Stimulated activated CD8-positive, alpha-beta memory T cell treated with anti-CD3 and anti-CD28 coated beads, Interleukin-12 subunit alpha, Interleukin-12 subunit beta, amount 100 ng/mL, for 24 hours (primary cell): ENCODE measurements at regions not wholly inside any gene's neighbourhood (a gene's known extent, or its start where the extent isn't known, plus 50 kb on each side); places are given as distances from the start of the nearest gene placed in this dataset.
"Not testable (repeated sequence)": the region's sequence is repeated elsewhere in the genome, so short reads cannot be mapped to it uniquely, and the experiment has no call there.

Source experiments
- DNase-seq: peaks from one replicate; pipeline ENCODE4 v3.0.0-alpha.2; 2020; ENCODE audit errors: extremely low read depth

GRCh38 chr22:22776121-22776520 is 111.5 kb upstream of the IGLL5 start:
- no peak for DNase-seq

DNA sequence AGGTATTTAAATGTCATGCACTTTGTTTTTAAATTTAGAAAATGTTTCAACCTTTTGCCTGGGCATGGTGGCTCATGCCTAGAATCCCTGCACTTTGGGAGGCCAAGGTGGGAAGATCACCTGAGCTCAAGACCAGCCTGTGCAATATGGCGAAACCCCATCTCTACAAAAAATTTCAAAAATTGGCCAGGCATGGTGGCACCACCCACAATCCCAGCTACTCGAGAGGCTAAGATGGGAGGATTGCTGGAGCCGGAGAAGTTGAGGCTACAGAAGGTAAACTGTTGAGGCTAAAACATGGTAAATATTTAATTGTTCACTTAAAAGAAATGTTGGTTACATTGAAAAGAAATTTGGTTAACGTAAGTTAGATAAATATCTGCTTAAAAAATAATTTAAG is 108.4 kb upstream of the IGLL5 start:
- no peak for DNase-seq

DNA sequence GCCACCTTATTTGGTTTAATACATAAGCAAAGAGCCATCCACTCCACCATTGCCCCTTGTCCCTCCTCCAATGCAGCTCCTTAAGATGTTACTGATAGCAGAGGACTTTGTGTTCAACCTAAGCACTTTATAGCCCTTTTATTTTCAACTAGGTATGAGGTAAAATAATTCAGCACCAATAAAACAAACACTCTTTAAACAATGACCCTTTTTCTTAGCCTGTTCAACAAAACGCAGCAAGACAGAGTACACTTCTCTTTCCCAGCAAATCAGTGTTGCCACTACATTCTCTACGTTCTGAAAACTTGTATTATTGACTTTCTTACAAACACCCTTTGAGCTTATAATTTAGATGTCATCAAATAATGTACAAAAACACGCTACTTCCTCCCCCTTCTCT is 104.0 kb upstream of the IGLL5 start:
- DNase-seq, result no peak

DNA sequence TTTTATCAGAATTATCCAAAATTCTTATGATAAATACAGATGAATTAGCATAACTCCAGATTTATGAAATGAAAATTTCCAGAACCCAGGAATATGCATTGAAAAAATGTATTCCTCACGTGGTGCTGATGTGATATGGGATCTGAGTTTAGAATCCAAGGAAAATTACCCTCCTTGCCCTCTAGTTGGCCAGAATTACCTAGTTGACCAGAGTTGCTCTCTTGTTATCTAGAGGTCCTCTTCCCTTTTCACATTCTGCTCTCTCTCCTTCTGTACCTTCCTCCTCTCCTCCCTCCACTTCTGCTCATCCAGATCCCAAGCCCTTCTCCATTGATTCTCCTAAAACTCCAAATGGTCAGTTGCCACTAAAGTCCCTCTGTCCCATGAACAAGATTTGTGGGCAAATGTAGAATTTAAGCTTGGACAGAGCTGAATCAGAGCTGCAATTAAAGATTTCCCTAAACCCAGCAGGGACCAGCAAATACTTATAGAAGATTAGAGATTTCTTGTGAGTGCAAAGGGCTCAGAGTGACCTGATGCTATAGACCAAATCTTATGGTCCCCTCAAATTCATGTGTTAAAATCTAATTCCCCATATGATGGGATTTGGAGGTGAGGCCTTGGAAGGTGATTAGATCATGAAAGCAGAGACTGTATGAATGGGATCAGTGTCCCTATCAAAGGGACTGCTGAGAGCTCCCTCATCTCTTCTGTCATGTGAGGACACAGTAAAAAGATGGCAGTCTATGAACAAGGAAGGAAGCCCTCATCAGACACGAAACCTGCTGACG is 103.2 kb upstream of the IGLL5 start:
- no peak for DNase-seq

DNA sequence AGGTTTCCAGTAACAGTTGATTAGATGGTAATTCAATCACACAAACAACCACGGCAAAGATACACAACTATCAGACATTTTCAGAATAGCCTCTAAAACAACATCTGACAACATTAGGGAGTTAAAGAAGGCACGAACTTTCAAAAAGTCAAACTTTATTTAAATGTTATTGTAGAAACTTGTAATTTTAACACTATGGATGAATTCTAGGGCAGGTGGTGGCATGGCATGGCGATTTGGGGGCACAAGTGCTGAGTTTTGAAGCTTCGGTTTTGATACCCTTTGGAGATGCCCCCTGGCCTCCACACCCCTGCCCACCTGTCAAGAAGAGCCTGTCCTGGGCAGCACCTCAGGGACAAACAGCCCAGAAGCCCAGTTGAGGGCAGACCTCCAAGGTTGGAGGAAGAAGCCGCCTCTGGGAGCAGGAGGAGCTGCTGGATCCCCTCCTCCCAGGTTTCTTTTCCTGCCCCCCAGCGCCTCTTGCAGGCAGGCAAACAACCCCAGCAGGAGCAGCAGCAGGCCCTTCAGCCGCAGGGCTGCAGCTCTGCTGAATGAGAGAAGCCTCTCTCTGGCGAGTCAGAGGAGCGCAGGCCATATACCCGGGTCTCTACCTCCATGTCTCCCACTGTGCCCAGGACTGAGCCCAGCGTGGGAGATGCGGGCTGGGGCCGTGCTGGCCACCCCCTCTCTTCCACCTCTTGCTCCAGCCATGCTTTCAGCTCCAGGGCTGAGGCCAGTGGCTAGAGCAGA is 102.1 kb upstream of the IGLL5 start:
- DNase-seq, result no peak

GRCh38 chr22:22786301-22787115 is 101.1 kb upstream of the IGLL5 start:
- DNase-seq, result no peak

GRCh38 chr22:22787151-22787550 is 100.5 kb upstream of the IGLL5 start:
- no peak for DNase-seq

DNA sequence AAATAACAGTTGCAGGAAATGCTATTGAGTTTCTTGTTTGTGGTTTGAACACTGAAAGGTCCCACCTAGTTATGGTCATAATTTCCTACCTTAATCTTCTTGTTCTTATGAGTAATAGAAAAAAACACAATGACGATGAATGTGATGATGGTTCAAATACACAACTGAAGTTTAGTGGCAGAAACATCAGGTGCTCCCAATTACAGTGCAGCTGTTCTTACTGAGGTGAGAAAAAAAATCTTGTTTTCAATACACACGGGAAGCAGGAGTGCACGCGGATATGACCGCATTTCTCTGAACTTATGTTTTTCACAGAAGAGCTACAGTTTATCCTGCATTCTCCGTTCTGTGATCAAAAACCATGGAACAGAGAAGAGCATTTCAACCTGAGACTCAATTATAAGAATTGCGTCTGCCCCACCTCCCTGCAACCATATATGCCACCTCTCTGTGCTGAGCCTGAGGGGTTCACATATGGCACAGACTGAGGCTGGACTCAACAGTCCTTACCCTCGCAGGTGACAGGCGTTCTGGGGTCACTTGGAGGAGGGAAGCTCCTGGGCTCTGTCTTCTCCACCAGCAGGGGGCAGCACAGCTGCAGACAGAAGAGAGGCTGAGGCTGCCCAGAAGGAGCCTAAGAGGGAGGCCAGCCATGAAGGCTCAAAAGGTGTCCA is 99.7 kb upstream of the IGLL5 start:
- peak; percentile 26 for DNase-seq

GRCh38 chr22:22788460-22789037 is 99.1 kb upstream of the IGLL5 start:
- no peak for DNase-seq

GRCh38 chr22:22789233-22789921 is 98.2 kb upstream of the IGLL5 start:
- no peak for DNase-seq

DNA sequence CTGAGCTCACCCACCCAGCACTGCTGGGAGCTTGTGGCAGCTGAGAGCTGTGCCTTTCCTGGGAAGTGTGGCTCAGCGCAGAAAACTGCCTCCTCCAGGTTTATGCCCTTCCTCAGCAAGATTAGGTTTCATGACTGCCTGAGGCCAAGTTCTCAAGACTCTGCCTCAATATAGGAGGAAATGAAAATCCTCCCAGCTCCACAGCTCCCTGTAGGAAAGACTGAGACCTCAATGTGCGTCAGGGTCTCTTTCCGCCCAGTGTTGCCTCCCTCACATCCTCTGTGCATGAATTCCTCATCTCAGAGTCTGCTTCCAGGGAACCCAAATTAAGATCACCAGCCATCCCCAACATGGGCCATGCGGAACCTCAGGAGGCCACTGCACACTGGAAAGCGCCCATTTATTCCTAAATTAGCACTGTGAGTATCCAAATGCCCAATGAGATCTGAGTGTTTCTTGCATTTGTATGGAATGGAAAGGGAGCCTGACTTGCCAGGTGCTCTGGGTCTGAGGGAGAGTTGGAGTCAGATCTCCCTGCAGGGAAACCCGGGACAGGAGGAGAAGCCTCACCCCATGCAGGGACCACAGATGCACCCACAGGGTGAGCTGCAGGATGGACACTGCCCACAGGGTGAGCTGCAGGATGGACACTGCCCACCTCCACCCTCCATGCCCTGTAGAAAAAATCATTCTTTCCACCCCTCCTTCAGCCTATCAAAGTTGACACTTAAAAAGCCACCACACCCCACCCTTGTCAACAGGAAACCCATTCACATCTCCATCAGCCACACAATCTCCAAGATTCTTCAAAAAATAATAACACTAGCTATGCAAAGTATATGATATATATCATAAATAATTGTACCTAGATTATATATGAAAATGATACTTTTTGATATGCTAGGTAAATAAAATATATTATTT is 97.4 kb upstream of the IGLL5 start:
- no peak for DNase-seq

GRCh38 chr22:22791438-22792181 is 96.0 kb upstream of the IGLL5 start:
- DNase-seq, result no peak

GRCh38 chr22:22792205-22792786 is 95.3 kb upstream of the IGLL5 start:
- not testable (repeated sequence) for DNase-seq

DNA sequence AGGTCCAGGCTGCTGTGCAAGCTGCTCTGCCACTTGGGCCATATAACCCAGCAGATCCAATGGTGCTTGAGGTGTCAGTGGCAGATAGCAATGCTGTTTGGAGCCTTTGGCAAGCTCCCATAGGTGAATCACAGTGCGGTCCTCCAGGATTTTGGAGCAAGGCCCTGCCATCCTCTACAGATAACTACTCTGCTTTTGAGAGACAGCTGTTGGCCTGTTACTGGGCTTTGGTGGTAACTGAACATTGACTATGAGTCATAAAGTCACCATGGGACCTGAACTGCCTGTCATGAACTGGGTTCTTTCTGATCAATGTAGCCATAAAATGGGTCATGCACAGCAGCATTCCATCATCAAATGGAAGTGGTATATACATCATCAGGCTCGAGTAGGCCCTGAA is 92.0 kb upstream of the IGLL5 start:
- DNase-seq, result not testable (repeated sequence)

- DNase-seq, result no peak
Observed at GRCh38 chr22:22796724-22797123, 90.9 kb upstream of the IGLL5 start.

DNA sequence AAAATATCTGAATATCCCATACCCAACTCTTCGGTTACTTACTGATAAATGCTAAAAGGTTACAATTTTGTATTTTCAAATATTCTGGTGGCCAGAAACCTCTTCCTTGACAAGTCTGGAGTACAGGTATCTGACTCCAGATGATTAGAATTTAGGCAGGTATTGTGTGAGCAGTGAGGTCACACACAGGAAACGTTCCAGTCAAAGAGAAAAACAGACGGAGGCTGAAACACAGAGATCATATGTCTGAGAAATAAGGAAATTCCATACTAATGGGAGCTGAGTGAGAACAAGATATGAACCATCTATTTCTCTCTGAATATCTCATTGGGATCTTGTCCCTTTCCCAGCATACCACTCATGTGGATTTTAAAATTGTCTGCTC is 89.4 kb upstream of the IGLL5 start:
- no peak for DNase-seq

GRCh38 chr22:22798716-22799115 is 88.9 kb upstream of the IGLL5 start:
- DNase-seq, result no peak

DNA sequence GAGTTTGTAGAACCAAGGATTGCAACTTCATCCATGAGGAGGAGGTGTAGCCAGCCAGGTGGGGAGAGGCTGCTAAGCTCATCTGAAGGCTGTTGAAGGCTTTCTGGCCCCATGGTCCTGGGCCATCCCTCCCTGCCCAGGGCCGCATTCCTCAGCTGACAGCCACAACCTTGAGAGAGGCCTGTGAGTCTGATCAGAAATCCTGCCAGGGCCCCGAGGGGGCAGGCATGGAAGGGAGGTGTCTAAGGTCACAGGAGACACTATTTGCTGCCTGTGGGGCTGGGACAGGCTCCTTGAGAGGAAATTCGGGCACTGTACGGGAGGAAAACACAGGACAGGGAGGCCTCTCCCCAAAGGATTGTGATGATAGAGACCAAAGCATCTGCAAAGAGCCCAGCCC is 88.1 kb upstream of the IGLL5 start:
- no peak for DNase-seq

DNA sequence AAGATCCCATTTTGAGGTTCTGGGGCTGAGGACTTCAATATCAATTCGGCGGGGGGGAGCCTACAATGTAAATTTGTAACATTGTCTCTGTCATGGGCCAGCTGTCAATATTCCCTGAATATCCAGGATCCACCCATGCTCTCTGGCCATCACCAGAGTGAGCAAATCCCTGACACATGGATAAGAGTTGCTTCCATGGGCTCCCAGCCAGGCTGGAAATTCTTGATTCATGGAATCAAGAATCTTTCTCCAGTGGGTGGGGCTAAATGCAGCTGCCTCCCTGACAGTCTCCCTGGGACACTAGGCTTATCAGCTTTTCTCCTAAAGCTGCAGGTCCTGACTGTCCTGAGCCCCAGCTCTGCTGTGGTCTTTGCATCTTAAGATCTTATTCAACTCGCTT is 86.9 kb upstream of the IGLL5 start:
- no peak for DNase-seq
